AG20443 (cell line): ENCODE measurements at regions not wholly inside any gene's neighbourhood (a gene's known extent, or its start where the extent isn't known, plus 50 kb on each side); places are given as distances from the start of the nearest gene placed in this dataset.
A peak's percentile ranks its signal among the peaks of the same experiment; 100 is the strongest.
"Not testable (repeated sequence)": the region's sequence is repeated elsewhere in the genome, so short reads cannot be mapped to it uniquely, and the experiment has no call there.

Experiments
- DNase-seq: peaks from one replicate; pipeline ENCODE4 v3.0.0; 2012; ENCODE audit warnings: low spot score, mixed read lengths

DNA sequence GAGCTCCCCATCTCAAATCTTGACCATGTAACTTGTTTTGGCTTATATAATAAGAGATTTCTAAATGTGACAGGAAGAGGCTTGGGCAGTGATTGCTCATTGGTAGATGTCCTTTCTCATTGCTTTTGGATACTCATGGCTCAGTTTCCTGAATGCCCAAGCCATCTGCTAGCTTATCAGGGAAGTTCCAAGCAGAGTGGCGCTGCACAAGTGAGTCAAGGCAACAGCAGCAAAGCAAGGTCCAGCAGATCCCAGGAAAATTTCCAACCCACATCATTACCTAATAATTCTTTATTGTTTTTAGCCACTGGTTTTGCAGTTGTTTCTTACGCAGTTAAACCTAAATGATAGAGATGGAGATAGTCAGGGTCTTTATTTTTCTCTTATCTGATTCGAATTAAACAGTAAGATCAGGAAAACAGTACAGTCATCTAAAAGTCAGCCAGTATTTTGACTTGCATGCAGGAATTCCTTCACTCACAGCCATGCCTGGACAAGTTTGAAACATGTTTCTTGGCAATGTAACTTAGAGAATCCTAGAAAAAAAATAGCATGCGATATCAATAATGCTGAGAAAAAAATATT lies 349.7 kb upstream of the TMEFF2 start:
- DNase-seq: no peak

GRCh38 chr2:192542148-192543066 lies 347.7 kb upstream of the TMEFF2 start:
- DNase-seq: not testable (repeated sequence)

DNA sequence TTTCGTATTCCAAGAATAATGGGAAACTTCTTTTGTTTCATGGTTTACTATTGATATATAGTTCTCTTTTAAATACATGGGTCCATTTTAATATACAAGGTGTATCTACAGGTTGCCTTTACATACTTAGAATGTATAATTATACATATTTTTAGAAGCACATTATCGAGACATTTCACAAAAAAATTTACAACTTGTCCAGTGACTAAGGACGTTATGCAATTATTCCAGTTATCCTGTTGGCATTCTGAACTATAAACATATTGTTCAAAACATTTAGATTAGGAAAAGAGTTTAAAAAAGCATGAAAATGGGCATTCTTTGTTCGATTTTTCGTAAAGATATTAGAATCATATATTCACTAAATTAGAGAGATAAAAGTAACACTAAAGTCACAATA lies 344.6 kb upstream of the TMEFF2 start:
- no peak for DNase-seq

GRCh38 chr2:192536922-192537624 lies 342.3 kb upstream of the TMEFF2 start:
- DNase-seq: no peak

- DNase-seq: no peak
Observed at GRCh38 chr2:192535956-192536921, 341.5 kb upstream of the TMEFF2 start.

- no peak for DNase-seq
Observed at GRCh38 chr2:192534072-192534471, 339.3 kb upstream of the TMEFF2 start.

GRCh38 chr2:192524642-192525251 lies 330.0 kb upstream of the TMEFF2 start:
- DNase-seq: not testable (repeated sequence)

DNA sequence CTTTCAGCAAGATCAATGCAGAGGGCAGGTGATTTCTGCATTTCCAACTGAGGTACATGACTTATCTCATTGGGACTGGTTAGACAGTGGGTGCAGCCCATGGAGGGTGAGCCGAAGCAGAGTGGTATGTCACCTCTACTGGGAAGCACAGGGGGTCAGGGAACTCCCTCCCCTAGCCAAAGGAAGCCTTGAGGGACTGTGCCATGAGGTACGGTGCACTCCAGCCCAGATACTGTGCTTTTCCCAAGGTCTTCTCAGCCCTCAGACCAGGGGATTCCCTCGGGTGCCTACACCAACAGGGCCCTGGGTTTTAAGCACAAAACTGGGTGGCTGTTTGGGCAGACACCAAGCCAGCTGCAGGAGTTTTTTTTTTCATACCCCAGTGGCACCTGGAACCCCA lies 329.5 kb upstream of the TMEFF2 start:
- DNase-seq: not testable (repeated sequence)

- no peak for DNase-seq
Observed at GRCh38 chr2:192515937-192516336, 321.2 kb upstream of the TMEFF2 start.

GRCh38 chr2:192513575-192513974 lies 318.8 kb upstream of the TMEFF2 start:
- DNase-seq: no peak

- DNase-seq: not testable (repeated sequence)
Observed at GRCh38 chr2:192507836-192508450, 313.2 kb upstream of the TMEFF2 start.

GRCh38 chr2:192500550-192501200 lies 305.9 kb upstream of the TMEFF2 start:
- DNase-seq: peak; percentile 19

GRCh38 chr2:192499476-192499875 lies 304.7 kb upstream of the TMEFF2 start:
- no peak for DNase-seq

- no peak for DNase-seq
Observed at GRCh38 chr2:192498747-192499146, 304.0 kb upstream of the TMEFF2 start.

DNA sequence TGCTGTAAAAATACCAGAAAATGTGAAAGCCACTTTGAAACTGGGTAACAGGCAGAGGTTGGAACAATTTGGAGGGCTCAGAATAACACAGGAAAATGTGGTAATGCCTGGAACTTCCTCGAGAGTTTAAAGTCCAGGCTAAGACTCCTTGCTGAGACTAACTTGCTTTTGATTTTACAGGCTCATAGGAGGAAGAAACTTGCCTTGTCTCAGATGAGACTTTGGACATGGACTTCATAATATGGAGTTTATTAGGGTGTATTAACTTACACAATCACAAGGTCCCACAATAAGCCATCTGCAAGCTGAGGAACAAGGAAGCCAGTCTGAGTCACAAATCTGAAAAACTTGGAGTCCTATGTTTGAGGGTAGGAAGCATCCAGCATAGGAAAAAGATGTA lies 293.4 kb upstream of the TMEFF2 start:
- DNase-seq: not testable (repeated sequence)

- DNase-seq: no peak
Observed at GRCh38 chr2:192487636-192488035, 292.9 kb upstream of the TMEFF2 start.

DNA sequence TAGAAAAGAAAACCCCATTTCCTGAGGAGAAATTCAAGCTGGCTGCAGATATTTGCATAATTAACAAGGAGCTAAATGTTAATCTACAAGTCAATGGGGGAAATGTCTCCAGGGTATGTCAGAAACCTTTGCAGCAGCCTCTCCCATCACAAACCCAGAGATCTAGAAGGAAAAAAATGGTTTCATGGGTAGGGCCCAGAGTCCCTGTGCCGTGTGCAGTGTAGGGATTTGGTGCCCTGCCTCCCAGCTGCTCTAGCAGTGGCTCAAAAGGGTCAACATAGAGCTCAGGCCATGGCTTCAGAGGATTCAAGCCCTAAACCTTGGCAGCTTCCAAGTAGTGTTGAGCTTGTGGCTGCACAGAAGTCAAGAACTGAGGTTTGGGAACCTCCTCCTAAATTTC lies 290.2 kb upstream of the TMEFF2 start:
- DNase-seq: no peak

DNA sequence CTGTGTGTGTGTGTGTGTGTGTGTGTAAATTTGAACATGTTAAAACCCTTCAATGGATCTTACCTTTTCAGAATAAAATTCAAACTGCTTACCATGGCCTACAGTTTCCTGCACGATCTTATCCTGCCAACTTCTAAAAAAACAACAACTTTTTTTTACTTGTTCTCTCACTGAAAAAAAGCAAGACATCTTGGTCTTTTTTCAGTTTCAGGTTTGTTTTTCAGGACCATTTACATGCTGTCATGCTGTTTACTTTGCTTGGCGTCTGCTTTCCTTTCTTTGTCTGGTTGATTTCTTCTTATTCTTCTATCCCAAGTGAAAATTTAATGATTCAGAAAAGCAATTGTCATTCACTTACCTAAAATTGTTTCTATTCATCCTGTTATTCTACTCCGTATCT lies 286.3 kb upstream of the TMEFF2 start:
- no peak for DNase-seq

GRCh38 chr2:192473331-192473730 lies 278.6 kb upstream of the TMEFF2 start:
- no peak for DNase-seq

DNA sequence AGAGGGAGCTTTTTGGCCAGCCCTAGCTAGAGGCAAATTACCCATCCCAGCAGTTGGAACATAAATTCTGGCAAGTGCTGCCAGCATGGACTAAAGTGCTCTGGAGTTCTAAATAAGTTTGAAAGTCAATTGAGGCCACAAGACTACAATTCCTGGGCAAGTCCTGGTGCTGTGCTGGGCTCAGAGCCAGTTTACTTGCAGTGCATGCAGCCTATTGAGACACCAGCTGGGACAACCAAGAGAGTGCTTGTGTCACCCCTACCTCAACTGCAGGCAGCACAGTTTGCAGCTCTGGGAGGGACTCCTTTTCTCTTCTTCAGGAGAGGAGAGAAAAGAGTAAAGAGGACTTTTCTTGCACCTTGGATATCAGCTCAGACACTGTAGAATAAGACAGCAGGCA lies 277.2 kb upstream of the TMEFF2 start:
- DNase-seq: no peak
